ENCODE measurements at regions not wholly inside any gene's neighbourhood (a gene's known extent, or its start where the extent isn't known, plus 50 kb on each side); places are given as distances from the start of the nearest gene placed in this dataset.

GRCh38 chr21:35402061-35402460 lies 353.0 kb upstream of the RUNX1 start:
- Mint-ChIP-seq H3K27me3 (ENCODE audit: insufficient read depth, unreplicated experiment) (no peaks in the 10 kb centered on the region), H3K27ac (ENCODE audit: low read depth, unreplicated experiment) (no peak overlapping the region), H3K36me3 (ENCODE audit: insufficient read depth, unreplicated experiment) (no peaks in the 10 kb centered on the region), H3K4me3 (ENCODE audit: unreplicated experiment) (no peak overlapping the region), H3K4me1 (ENCODE audit: insufficient read depth, unreplicated experiment) (peaks cover 9% of the 10 kb centered on the region), H3K9me3 (ENCODE audit: unreplicated experiment) (no peaks in the 10 kb centered on the region)
- CTCF ChIA-PET: interaction anchor here (0.6 to 3.6 kb wide), 4 partner anchors 148 to 657 kb away, joined by 4 to 24 read pairs (median 6); partner anchors contain the start of gene RUNX1
- DNase-seq (ENCODE audit: unreplicated experiment): no peak
- intact Hi-C loops (cut with micrococcal nuclease): no loop called here
- POLR2A ChIA-PET: interaction anchor here (0.6 to 3.2 kb wide), 3 partner anchors 275 to 513 kb away, joined by 3 to 45 read pairs (median 6); no protein-coding TSS in a partner anchor
- TF ChIP-seq CTCF (IDR thresholded peaks at IDR 0.05; ENCODE audit: unreplicated experiment): no peak
- no TSS peak for BruUV-seq (replicated peaks)

- POLR2A ChIA-PET: interaction anchor here (1.0 to 3.2 kb wide), 5 partner anchors 12 to 516 kb away, joined by 3 to 45 read pairs (median 6); no protein-coding TSS in a partner anchor
- BruUV-seq (replicated peaks): no TSS peak
- H3K27ac Mint-ChIP-seq (ENCODE audit: low read depth, unreplicated experiment): no peak overlapping the region
Observed at GRCh38 chr21:35401476-35401875, 352.4 kb upstream of the RUNX1 start.

GRCh38 chr21:35400233-35400939 lies 351.3 kb upstream of the RUNX1 start:
- peaks cover 17% of the 10 kb centered on the region for H3K4me1 Mint-ChIP-seq (ENCODE audit: insufficient read depth, unreplicated experiment)
- BruUV-seq (replicated peaks): no TSS peak
- peak; percentile 74 for DNase-seq (ENCODE audit: unreplicated experiment)
- H3K4me3 Mint-ChIP-seq (ENCODE audit: unreplicated experiment): no peak overlapping the region
- no peaks in the 10 kb centered on the region for H3K9me3 Mint-ChIP-seq (ENCODE audit: unreplicated experiment)
- H3K27ac Mint-ChIP-seq (ENCODE audit: low read depth, unreplicated experiment): peak overlapping the region; percentile 10
- CTCF ChIA-PET: interaction anchor here (0.6 to 3.6 kb wide), 23 partner anchors 10 to 713 kb away, joined by 3 to 24 read pairs (median 4); no protein-coding TSS in a partner anchor
- TF ChIP-seq CTCF (IDR thresholded peaks at IDR 0.05; ENCODE audit: unreplicated experiment): peak; percentile 65
- intact Hi-C loops (cut with micrococcal nuclease): loop anchor here (1.0 to 2.0 kb wide), 10 partner anchors 144 to 712 kb away; no protein-coding TSS in a partner anchor
- no peaks in the 10 kb centered on the region for H3K36me3 Mint-ChIP-seq (ENCODE audit: insufficient read depth, unreplicated experiment)
- H3K27me3 Mint-ChIP-seq (ENCODE audit: insufficient read depth, unreplicated experiment): no peaks in the 10 kb centered on the region
- POLR2A ChIA-PET: interaction anchor here (0.6 to 3.2 kb wide), 22 partner anchors 11 to 710 kb away, joined by 3 to 45 read pairs (median 4); no protein-coding TSS in a partner anchor

More at GRCh38 chr21:35401476-35401875, 352.4 kb upstream of the RUNX1 start:
- no peak for TF ChIP-seq CTCF (IDR thresholded peaks at IDR 0.05; ENCODE audit: unreplicated experiment)
- CTCF ChIA-PET: interaction anchor here (0.6 to 3.6 kb wide), 16 partner anchors 11 to 714 kb away, joined by 3 to 24 read pairs (median 4); no protein-coding TSS in a partner anchor
- Mint-ChIP-seq H3K9me3 (ENCODE audit: unreplicated experiment) (no peaks in the 10 kb centered on the region), H3K27me3 (ENCODE audit: insufficient read depth, unreplicated experiment) (no peaks in the 10 kb centered on the region), H3K36me3 (ENCODE audit: insufficient read depth, unreplicated experiment) (no peaks in the 10 kb centered on the region), H3K4me1 (ENCODE audit: insufficient read depth, unreplicated experiment) (peaks cover 9% of the 10 kb centered on the region), H3K4me3 (ENCODE audit: unreplicated experiment) (no peak overlapping the region)
- DNase-seq (ENCODE audit: unreplicated experiment): no peak
- intact Hi-C loops (cut with micrococcal nuclease): loop anchor here (2.0 kb wide), 1 partner anchor 539 kb away; no protein-coding TSS in a partner anchor

- no peak for DNase-seq (ENCODE audit: unreplicated experiment)
- H3K27ac Mint-ChIP-seq (ENCODE audit: low read depth, unreplicated experiment): peak overlapping the region; percentile 10
- no peaks in the 10 kb centered on the region for H3K36me3 Mint-ChIP-seq (ENCODE audit: insufficient read depth, unreplicated experiment)
- no peaks in the 10 kb centered on the region for H3K27me3 Mint-ChIP-seq (ENCODE audit: insufficient read depth, unreplicated experiment)
- BruUV-seq (replicated peaks): no TSS peak
- no peaks in the 10 kb centered on the region for H3K9me3 Mint-ChIP-seq (ENCODE audit: unreplicated experiment)
- CTCF ChIA-PET: interaction anchor here (0.6 to 3.6 kb wide), 15 partner anchors 11 to 709 kb away, joined by 3 to 24 read pairs (median 5); no protein-coding TSS in a partner anchor
- intact Hi-C loops (cut with micrococcal nuclease): loop anchor here (1.0 to 10.0 kb wide), 12 partner anchors 97 to 711 kb away; no protein-coding TSS in a partner anchor
- POLR2A ChIA-PET: interaction anchor here (0.6 to 3.2 kb wide), 19 partner anchors 10 to 709 kb away, joined by 3 to 45 read pairs (median 4); no protein-coding TSS in a partner anchor
- H3K4me1 Mint-ChIP-seq (ENCODE audit: insufficient read depth, unreplicated experiment): peaks cover 17% of the 10 kb centered on the region
- TF ChIP-seq CTCF (IDR thresholded peaks at IDR 0.05; ENCODE audit: unreplicated experiment): no peak
- H3K4me3 Mint-ChIP-seq (ENCODE audit: unreplicated experiment): no peak overlapping the region
Observed at GRCh38 chr21:35399706-35400105, 350.6 kb upstream of the RUNX1 start.

All from MCF 10A (cell line).